PC-9 (cell line): ENCODE measurements at regions not wholly inside any gene's neighbourhood (a gene's known extent, or its start where the extent isn't known, plus 50 kb on each side); places are given as distances from the start of the nearest gene placed in this dataset.

Source experiments
- BruUV-seq: library from RNA; stranded (reverse); fragments of 400-500 nt; replicated peaks from 2 replicates; lab custom pipeline; 2021; lab: Mats Ljungman, UMichigan
- CTCF ChIA-PET: fragments of 300-600 bp; sonication (Branson Sonifier 250); formaldehyde crosslinking; loops from one replicate; lab custom pipeline; 2022; ENCODE audit warnings: antibody characterized with exemption; lab: Charles Lee
- POLR2A ChIA-PET: fragments of 300-600 bp; sonication (Branson Sonifier 250); formaldehyde crosslinking; loops from one replicate; lab custom pipeline; 2022; ENCODE audit warnings: antibody characterized with exemption; ENCODE audit not compliant: unreplicated experiment; lab: Charles Lee
- DNase-seq, 2 experiments: peaks; one replicate each; pipeline versions ENCODE4 v3.0.0 to v3.0.0-alpha.2; 2015 to 2022; ENCODE audit warnings: mixed read lengths in 1 of 2
- H2AFZ ChIP-seq: fragments of 200-600 bp; sonication (generic); 2 replicates; pipeline ENCODE4 v1.8.1; 2017; ENCODE audit warnings: antibody characterized with exemption
- H3F3A ChIP-seq: fragments of 200-600 bp; sonication (generic); 2 replicates; pipeline ENCODE4 v1.8.1; 2017; ENCODE audit warnings: antibody characterized with exemption, mild to moderate bottlenecking, low read depth; ENCODE audit not compliant: insufficient read depth
- H3K27ac ChIP-seq: fragments of 200-600 bp; sonication (generic); 2 replicates; pipeline ENCODE4 v1.6.1; 2016; ENCODE audit warnings: mixed run types
- H3K27me3 ChIP-seq: fragments of 200-600 bp; sonication (generic); 2 replicates; pipeline ENCODE4 v1.6.1; 2016; ENCODE audit warnings: low read depth, mixed run types; ENCODE audit not compliant: insufficient read depth
- H3K36me3 ChIP-seq: fragments of 200-600 bp; sonication (generic); 2 replicates; pipeline ENCODE4 v1.6.1; 2016; ENCODE audit warnings: low read depth, mixed run types
- H3K4me1 ChIP-seq: fragments of 200-600 bp; sonication (generic); replicated peaks from 2 replicates; pipeline ENCODE4 v1.6.1; 2016; ENCODE audit warnings: mixed run types; ENCODE audit not compliant: insufficient read depth
- H3K4me2 ChIP-seq: fragments of 200-600 bp; sonication (generic); 2 replicates; pipeline ENCODE4 v1.6.1; 2017; ENCODE audit warnings: mixed run types
- H3K4me3 ChIP-seq: fragments of 200-600 bp; sonication (generic); 2 replicates; pipeline ENCODE4 v1.6.1; 2016; ENCODE audit warnings: mixed run types
- H3K79me2 ChIP-seq: fragments of 200-600 bp; sonication (generic); 2 replicates; pipeline ENCODE4 v1.6.1; 2017; ENCODE audit warnings: low read depth, mixed run types
- H3K9me2 ChIP-seq: fragments of 200-600 bp; sonication (generic); 2 replicates; pipeline ENCODE4 v1.8.1; 2017; ENCODE audit warnings: mild to moderate bottlenecking; ENCODE audit not compliant: insufficient read depth
- H3K9me3 ChIP-seq: fragments of 200-600 bp; sonication (generic); 2 replicates; pipeline ENCODE4 v1.8.1; 2016; ENCODE audit warnings: low read depth; ENCODE audit not compliant: insufficient read depth
- H4K20me1 ChIP-seq: fragments of 200-600 bp; sonication (generic); 2 replicates; pipeline ENCODE4 v1.8.1; 2017; ENCODE audit not compliant: insufficient read depth
- CTCF ChIP-seq: fragments of 200-600 bp; sonication (generic); conservative IDR thresholded peaks from 2 replicates; pipeline ENCODE4 v1.6.1; 2017; ENCODE audit warnings: mixed run types, antibody characterized with exemption, mild to moderate bottlenecking, moderate library complexity
- EZH2 ChIP-seq: fragments of 200-600 bp; sonication (generic); IDR thresholded peaks from 2 replicates; pipeline ENCODE4 v1.8.0; 2017; ENCODE audit warnings: antibody characterized with exemption, low read depth
- intact Hi-C: fragments of 100-400 bp; cut with micrococcal nuclease; formaldehyde crosslinking; loops from one replicate; pipeline ENCODE4 v1.10.0; 2022; ENCODE audit not compliant: unreplicated experiment

- POLR2A ChIA-PET: no interaction called here
- Histone ChIP-seq H3K4me1 (no peaks in the 10 kb centered on the region), H3K4me2 (no peak overlapping the region), H3K27me3 (no peaks in the 10 kb centered on the region), H3K9me2 (no peaks in the 10 kb centered on the region), H3K79me2 (no peaks in the 10 kb centered on the region), H3K27ac (no peak overlapping the region), H4K20me1 (no peaks in the 10 kb centered on the region), H3K4me3 (no peak overlapping the region), H2AFZ (no peak overlapping the region), H3K9me3 (no peaks in the 10 kb centered on the region), H3K36me3 (no peaks in the 10 kb centered on the region), H3F3A (no peaks in the 10 kb centered on the region)
- no TSS peak for BruUV-seq
- CTCF ChIA-PET: no interaction called here
- TF ChIP-seq EZH2: no peak
- TF ChIP-seq CTCF: no peak
- intact Hi-C loops: no loop called here
- no peak for DNase-seq
These were observed 805.2 kb downstream of the SLC4A3 start for GRCh38 chr2:220432645-220433044.

- ChIA-PET CTCF (no interaction called here), POLR2A (no interaction called here)
- no peaks in the 10 kb centered on the region for H3K9me2 ChIP-seq
- BruUV-seq: no TSS peak
- H3K36me3 ChIP-seq: no peaks in the 10 kb centered on the region
- H3K27ac ChIP-seq: no peak overlapping the region
- DNase-seq: no peak
- H3K9me3 ChIP-seq: no peaks in the 10 kb centered on the region
- H3K4me3 ChIP-seq: no peak overlapping the region
- H3K27me3 ChIP-seq: no peaks in the 10 kb centered on the region
- H3K4me2 ChIP-seq: no peak overlapping the region
- no peaks in the 10 kb centered on the region for H4K20me1 ChIP-seq
- H3K4me1 ChIP-seq: no peaks in the 10 kb centered on the region
- H3K79me2 ChIP-seq: no peaks in the 10 kb centered on the region
- intact Hi-C loops: no loop called here
- H3F3A ChIP-seq: no peaks in the 10 kb centered on the region
- H2AFZ ChIP-seq: no peak overlapping the region
- TF ChIP-seq EZH2 (no peak), CTCF (no peak)
These were observed 805.7 kb downstream of the SLC4A3 start for GRCh38 chr2:220433131-220433530.

- intact Hi-C loops: no loop called here
- Histone ChIP-seq H3K27ac (no peak overlapping the region), H3K9me2 (no peaks in the 10 kb centered on the region), H2AFZ (no peak overlapping the region), H3K4me1 (no peaks in the 10 kb centered on the region), H3K4me3 (no peak overlapping the region), H3K79me2 (no peaks in the 10 kb centered on the region), H3K9me3 (no peaks in the 10 kb centered on the region), H3K4me2 (no peak overlapping the region), H4K20me1 (no peaks in the 10 kb centered on the region), H3K36me3 (no peaks in the 10 kb centered on the region), H3K27me3 (no peaks in the 10 kb centered on the region), H3F3A (no peaks in the 10 kb centered on the region)
- BruUV-seq: no TSS peak
- TF ChIP-seq CTCF (no peak), EZH2 (no peak)
- ChIA-PET POLR2A (no interaction called here), CTCF (no interaction called here)
- DNase-seq: no peak
These were observed 807.0 kb downstream of the SLC4A3 start for GRCh38 chr2:220434385-220434784.
